ENCODE measurements at regions not wholly inside any gene's neighbourhood (a gene's known extent, or its start where the extent isn't known, plus 50 kb on each side); places are given as distances from the start of the nearest gene placed in this dataset.

- no peak for TF ChIP-seq POLR2A (IDR thresholded peaks at IDR 0.05)
- TF ChIP-seq, protein P1, sequence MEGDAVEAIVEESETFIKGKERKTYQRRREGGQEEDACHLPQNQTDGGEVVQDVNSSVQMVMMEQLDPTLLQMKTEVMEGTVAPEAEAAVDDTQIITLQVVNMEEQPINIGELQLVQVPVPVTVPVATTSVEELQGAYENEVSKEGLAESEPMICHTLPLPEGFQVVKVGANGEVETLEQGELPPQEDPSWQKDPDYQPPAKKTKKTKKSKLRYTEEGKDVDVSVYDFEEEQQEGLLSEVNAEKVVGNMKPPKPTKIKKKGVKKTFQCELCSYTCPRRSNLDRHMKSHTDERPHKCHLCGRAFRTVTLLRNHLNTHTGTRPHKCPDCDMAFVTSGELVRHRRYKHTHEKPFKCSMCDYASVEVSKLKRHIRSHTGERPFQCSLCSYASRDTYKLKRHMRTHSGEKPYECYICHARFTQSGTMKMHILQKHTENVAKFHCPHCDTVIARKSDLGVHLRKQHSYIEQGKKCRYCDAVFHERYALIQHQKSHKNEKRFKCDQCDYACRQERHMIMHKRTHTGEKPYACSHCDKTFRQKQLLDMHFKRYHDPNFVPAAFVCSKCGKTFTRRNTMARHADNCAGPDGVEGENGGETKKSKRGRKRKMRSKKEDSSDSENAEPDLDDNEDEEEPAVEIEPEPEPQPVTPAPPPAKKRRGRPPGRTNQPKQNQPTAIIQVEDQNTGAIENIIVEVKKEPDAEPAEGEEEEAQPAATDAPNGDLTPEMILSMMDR (IDR thresholded peaks at IDR 0.05), result no peak
These were observed 136.8 kb upstream of the CDH5 start for GRCh38 chr16:66229651-66230050.

Data from Peyer's patch (tissue), 4 donors.